ENCODE measurements at regions not wholly inside any gene's neighbourhood (a gene's known extent, or its start where the extent isn't known, plus 50 kb on each side); places are given as distances from the start of the nearest gene placed in this dataset.
"Not testable (repeated sequence)": the region's sequence is repeated elsewhere in the genome, so short reads cannot be mapped to it uniquely, and the experiment has no call there.

- H3K4me1 ChIP-seq (ENCODE audit: control insufficient read depth, low read depth, low read length) = no peaks in the 10 kb centered on the region
- no peaks in the 10 kb centered on the region for H3K9me3 ChIP-seq (ENCODE audit: control insufficient read depth, low read depth, low read length)
- H3K36me3 ChIP-seq (ENCODE audit: control insufficient read depth, low read depth, low read length) = no peaks in the 10 kb centered on the region
- H3K9ac ChIP-seq (ENCODE audit: low read length) = no peak overlapping the region
- no peak overlapping the region for H3K4me3 ChIP-seq (ENCODE audit: low read length)
- H3K27me3 ChIP-seq (ENCODE audit: control insufficient read depth, insufficient read depth, low read length) = no peaks in the 10 kb centered on the region
- no peak overlapping the region for H3K27ac ChIP-seq (ENCODE audit: low read length)
These were observed 504.0 kb upstream of the OLFM3 start for GRCh38 chr1:102500758-102501157.

GRCh38 chr1:102498929-102499328 is 502.2 kb upstream of the OLFM3 start:
- Histone ChIP-seq H3K9ac (ENCODE audit: low read length) (no peak overlapping the region), H3K36me3 (ENCODE audit: control insufficient read depth, low read depth, low read length) (no peaks in the 10 kb centered on the region), H3K9me3 (ENCODE audit: control insufficient read depth, low read depth, low read length) (peaks cover 6% of the 10 kb centered on the region), H3K4me3 (ENCODE audit: low read length) (no peak overlapping the region), H3K27me3 (ENCODE audit: control insufficient read depth, insufficient read depth, low read length) (no peaks in the 10 kb centered on the region), H3K27ac (ENCODE audit: low read length) (no peak overlapping the region), H3K4me1 (ENCODE audit: control insufficient read depth, low read depth, low read length) (no peaks in the 10 kb centered on the region)

- not testable (repeated sequence) for H3K4me1 ChIP-seq (ENCODE audit: control insufficient read depth, low read depth, low read length); H3K27ac ChIP-seq (ENCODE audit: low read length); H3K9me3 ChIP-seq (ENCODE audit: control insufficient read depth, low read depth, low read length); H3K27me3 ChIP-seq (ENCODE audit: control insufficient read depth, insufficient read depth, low read length); H3K9ac ChIP-seq (ENCODE audit: low read length); H3K4me3 ChIP-seq (ENCODE audit: low read length); H3K36me3 ChIP-seq (ENCODE audit: control insufficient read depth, low read depth, low read length)
These were observed 501.1 kb upstream of the OLFM3 start for GRCh38 chr1:102497810-102498209.

- Histone ChIP-seq H3K36me3 (ENCODE audit: control insufficient read depth, low read depth, low read length) (no peaks in the 10 kb centered on the region), H3K4me1 (ENCODE audit: control insufficient read depth, low read depth, low read length) (no peaks in the 10 kb centered on the region), H3K27me3 (ENCODE audit: control insufficient read depth, insufficient read depth, low read length) (no peaks in the 10 kb centered on the region), H3K27ac (ENCODE audit: low read length) (no peak overlapping the region), H3K9ac (ENCODE audit: low read length) (no peak overlapping the region), H3K4me3 (ENCODE audit: low read length) (no peak overlapping the region), H3K9me3 (ENCODE audit: control insufficient read depth, low read depth, low read length) (no peaks in the 10 kb centered on the region)
These were observed 475.8 kb upstream of the OLFM3 start for GRCh38 chr1:102472520-102472919.

- Histone ChIP-seq H3K36me3 (ENCODE audit: control insufficient read depth, low read depth, low read length) (no peaks in the 10 kb centered on the region), H3K9ac (ENCODE audit: low read length) (no peak overlapping the region), H3K27ac (ENCODE audit: low read length) (no peak overlapping the region), H3K4me1 (ENCODE audit: control insufficient read depth, low read depth, low read length) (no peaks in the 10 kb centered on the region), H3K4me3 (ENCODE audit: low read length) (no peak overlapping the region), H3K27me3 (ENCODE audit: control insufficient read depth, insufficient read depth, low read length) (no peaks in the 10 kb centered on the region), H3K9me3 (ENCODE audit: control insufficient read depth, low read depth, low read length) (no peaks in the 10 kb centered on the region)
These were observed 474.0 kb upstream of the OLFM3 start for GRCh38 chr1:102470767-102471166.

GRCh38 chr1:102466487-102466886 is 469.8 kb upstream of the OLFM3 start:
- no peak overlapping the region for H3K27ac ChIP-seq (ENCODE audit: low read length)
- H3K27me3 ChIP-seq (ENCODE audit: control insufficient read depth, insufficient read depth, low read length) = no peaks in the 10 kb centered on the region
- no peaks in the 10 kb centered on the region for H3K36me3 ChIP-seq (ENCODE audit: control insufficient read depth, low read depth, low read length)
- H3K9me3 ChIP-seq (ENCODE audit: control insufficient read depth, low read depth, low read length) = no peaks in the 10 kb centered on the region
- no peak overlapping the region for H3K9ac ChIP-seq (ENCODE audit: low read length)
- H3K4me1 ChIP-seq (ENCODE audit: control insufficient read depth, low read depth, low read length) = no peaks in the 10 kb centered on the region
- H3K4me3 ChIP-seq (ENCODE audit: low read length) = no peak overlapping the region

GRCh38 chr1:102463328-102463727 is 466.6 kb upstream of the OLFM3 start:
- Histone ChIP-seq H3K4me1 (ENCODE audit: control insufficient read depth, low read depth, low read length) (no peaks in the 10 kb centered on the region), H3K9me3 (ENCODE audit: control insufficient read depth, low read depth, low read length) (no peaks in the 10 kb centered on the region), H3K27ac (ENCODE audit: low read length) (no peak overlapping the region), H3K36me3 (ENCODE audit: control insufficient read depth, low read depth, low read length) (no peaks in the 10 kb centered on the region), H3K9ac (ENCODE audit: low read length) (no peak overlapping the region), H3K27me3 (ENCODE audit: control insufficient read depth, insufficient read depth, low read length) (no peaks in the 10 kb centered on the region), H3K4me3 (ENCODE audit: low read length) (no peak overlapping the region)

- H3K4me3 ChIP-seq (ENCODE audit: low read length); H3K27ac ChIP-seq (ENCODE audit: low read length); H3K27me3 ChIP-seq (ENCODE audit: control insufficient read depth, insufficient read depth, low read length); H3K4me1 ChIP-seq (ENCODE audit: control insufficient read depth, low read depth, low read length); H3K36me3 ChIP-seq (ENCODE audit: control insufficient read depth, low read depth, low read length); H3K9me3 ChIP-seq (ENCODE audit: control insufficient read depth, low read depth, low read length); H3K9ac ChIP-seq (ENCODE audit: low read length): not testable (repeated sequence)
These were observed 445.6 kb upstream of the OLFM3 start for GRCh38 chr1:102442317-102442716.

- Histone ChIP-seq H3K27me3 (ENCODE audit: control insufficient read depth, insufficient read depth, low read length) (no peaks in the 10 kb centered on the region), H3K4me3 (ENCODE audit: low read length) (no peak overlapping the region), H3K9ac (ENCODE audit: low read length) (no peak overlapping the region), H3K9me3 (ENCODE audit: control insufficient read depth, low read depth, low read length) (no peaks in the 10 kb centered on the region), H3K4me1 (ENCODE audit: control insufficient read depth, low read depth, low read length) (no peaks in the 10 kb centered on the region), H3K27ac (ENCODE audit: low read length) (no peak overlapping the region), H3K36me3 (ENCODE audit: control insufficient read depth, low read depth, low read length) (no peaks in the 10 kb centered on the region)
These were observed 438.8 kb upstream of the OLFM3 start for GRCh38 chr1:102435483-102435882.

GRCh38 chr1:102434421-102434820 is 437.7 kb upstream of the OLFM3 start:
- H3K27me3 ChIP-seq (ENCODE audit: control insufficient read depth, insufficient read depth, low read length) = no peaks in the 10 kb centered on the region
- H3K27ac ChIP-seq (ENCODE audit: low read length) = no peak overlapping the region
- H3K9ac ChIP-seq (ENCODE audit: low read length) = no peak overlapping the region
- H3K36me3 ChIP-seq (ENCODE audit: control insufficient read depth, low read depth, low read length) = no peaks in the 10 kb centered on the region
- H3K4me1 ChIP-seq (ENCODE audit: control insufficient read depth, low read depth, low read length) = no peaks in the 10 kb centered on the region
- H3K4me3 ChIP-seq (ENCODE audit: low read length) = no peak overlapping the region
- H3K9me3 ChIP-seq (ENCODE audit: control insufficient read depth, low read depth, low read length) = no peaks in the 10 kb centered on the region

- Histone ChIP-seq H3K27me3 (ENCODE audit: control insufficient read depth, insufficient read depth, low read length) (no peaks in the 10 kb centered on the region), H3K9me3 (ENCODE audit: control insufficient read depth, low read depth, low read length) (no peaks in the 10 kb centered on the region), H3K9ac (ENCODE audit: low read length) (no peak overlapping the region), H3K27ac (ENCODE audit: low read length) (no peak overlapping the region), H3K4me1 (ENCODE audit: control insufficient read depth, low read depth, low read length) (no peaks in the 10 kb centered on the region), H3K36me3 (ENCODE audit: control insufficient read depth, low read depth, low read length) (no peaks in the 10 kb centered on the region), H3K4me3 (ENCODE audit: low read length) (no peak overlapping the region)
These were observed 434.5 kb upstream of the OLFM3 start for GRCh38 chr1:102431253-102431652.

GRCh38 chr1:102420034-102420433 is 423.3 kb upstream of the OLFM3 start:
- H3K36me3 ChIP-seq (ENCODE audit: control insufficient read depth, low read depth, low read length) = no peaks in the 10 kb centered on the region
- no peak overlapping the region for H3K4me3 ChIP-seq (ENCODE audit: low read length)
- H3K4me1 ChIP-seq (ENCODE audit: control insufficient read depth, low read depth, low read length) = no peaks in the 10 kb centered on the region
- H3K9ac ChIP-seq (ENCODE audit: low read length) = no peak overlapping the region
- no peak overlapping the region for H3K27ac ChIP-seq (ENCODE audit: low read length)
- no peaks in the 10 kb centered on the region for H3K27me3 ChIP-seq (ENCODE audit: control insufficient read depth, insufficient read depth, low read length)
- H3K9me3 ChIP-seq (ENCODE audit: control insufficient read depth, low read depth, low read length) = no peaks in the 10 kb centered on the region

All from iPS-18a (cell line).